Transverse colon (tissue), 4 donors: ENCODE measurements at regions not wholly inside any gene's neighbourhood (a gene's known extent, or its start where the extent isn't known, plus 50 kb on each side); places are given as distances from the start of the nearest gene placed in this dataset.

ENCODE experiments used
- EP300 ChIP-seq: sonication (generic); formaldehyde crosslinking; IDR thresholded peaks from one replicate; pipeline ENCODE4 v1.6.1; 2017; ENCODE audit warnings: antibody characterized with exemption, low read depth
- POLR2A ChIP-seq: fragments of 450-650 bp; IDR thresholded peaks from one replicate; pipeline ENCODE4 v1.6.1; 2016; ENCODE audit warnings: antibody characterized with exemption, mild to moderate bottlenecking, moderate library complexity
- POLR2AphosphoS5 ChIP-seq, 3 donors: sonication (generic); formaldehyde crosslinking; IDR thresholded peaks; one replicate each; pipeline ENCODE4 v1.6.1; 2016; ENCODE audit warnings: antibody characterized with exemption in 3 of 3
- TF ChIP-seq, protein P1 (sequence below), 5 experiments: fragments of 200-600 bp in 3 of 5; fragments of 450-650 bp in 2 of 5; sonication (generic) in 3 of 5; IDR thresholded peaks; 1 replicate in 2 of 5; 2 replicates in 3 of 5; pipeline ENCODE4 v1.5.1; 2016 to 2017; ENCODE audit warnings: antibody characterized with exemption in 5 of 5, inconsistent platforms in 3 of 5, mild to moderate bottlenecking in 2 of 5, moderate library complexity in 1 of 5

- TF ChIP-seq, protein P1, sequence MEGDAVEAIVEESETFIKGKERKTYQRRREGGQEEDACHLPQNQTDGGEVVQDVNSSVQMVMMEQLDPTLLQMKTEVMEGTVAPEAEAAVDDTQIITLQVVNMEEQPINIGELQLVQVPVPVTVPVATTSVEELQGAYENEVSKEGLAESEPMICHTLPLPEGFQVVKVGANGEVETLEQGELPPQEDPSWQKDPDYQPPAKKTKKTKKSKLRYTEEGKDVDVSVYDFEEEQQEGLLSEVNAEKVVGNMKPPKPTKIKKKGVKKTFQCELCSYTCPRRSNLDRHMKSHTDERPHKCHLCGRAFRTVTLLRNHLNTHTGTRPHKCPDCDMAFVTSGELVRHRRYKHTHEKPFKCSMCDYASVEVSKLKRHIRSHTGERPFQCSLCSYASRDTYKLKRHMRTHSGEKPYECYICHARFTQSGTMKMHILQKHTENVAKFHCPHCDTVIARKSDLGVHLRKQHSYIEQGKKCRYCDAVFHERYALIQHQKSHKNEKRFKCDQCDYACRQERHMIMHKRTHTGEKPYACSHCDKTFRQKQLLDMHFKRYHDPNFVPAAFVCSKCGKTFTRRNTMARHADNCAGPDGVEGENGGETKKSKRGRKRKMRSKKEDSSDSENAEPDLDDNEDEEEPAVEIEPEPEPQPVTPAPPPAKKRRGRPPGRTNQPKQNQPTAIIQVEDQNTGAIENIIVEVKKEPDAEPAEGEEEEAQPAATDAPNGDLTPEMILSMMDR (IDR thresholded peaks at IDR 0.05): no peak
- TF ChIP-seq POLR2AphosphoS5 (IDR thresholded peaks at IDR 0.05) (no peak), EP300 (no peak), POLR2A (no peak)
These were observed 210.4 kb upstream of the ARRDC4 start for GRCh38 chr15:97750060-97750459.
